HEK293 (cell line): ENCODE measurements at regions not wholly inside any gene's neighbourhood (a gene's known extent, or its start where the extent isn't known, plus 50 kb on each side); places are given as distances from the start of the nearest gene placed in this dataset.

Source experiments
- CTCF ChIA-PET: fragments of 350-600 bp; formaldehyde crosslinking; extraction: SDS; loops from one replicate; lab custom pipeline; 2021; ENCODE audit warnings: antibody characterized with exemption; lab: Yijun Ruan, JAX
- POLR2A ChIA-PET: fragments of 300-600 bp; formaldehyde crosslinking; extraction: SDS; loops from one replicate; lab custom pipeline; 2020; ENCODE audit warnings: antibody characterized with exemption, inconsistent platforms; lab: Yijun Ruan, JAX
- H3K27ac ChIP-seq: fragments of 200-500 bp; sonication (Bioruptor generic); 2 replicates; pipeline ENCODE4 v1.5.1; 2014; ENCODE audit warnings: low read depth, low read length, control low read depth, inconsistent platforms; ENCODE audit errors: extremely low read depth
- H3K36me3 ChIP-seq, 2 experiments: fragments of 200-500 bp in 1 of 2; sonication (Bioruptor generic) in 1 of 2; 1 replicate in 1 of 2; 2 replicates in 1 of 2; pipeline ENCODE4 v1.5.1; 2014 to 2017; ENCODE audit warnings: inconsistent platforms in 2 of 2, low read length in 2 of 2; ENCODE audit not compliant: control insufficient read depth in 2 of 2, insufficient read depth in 1 of 2
- H3K4me1 ChIP-seq: fragments of 200-500 bp; sonication (Bioruptor generic); 2 replicates; pipeline ENCODE4 v1.5.1; 2014; ENCODE audit warnings: mild to moderate bottlenecking, low read length, inconsistent platforms; ENCODE audit not compliant: control insufficient read depth, insufficient read depth
- H3K4me3 ChIP-seq: 2 replicates; pipeline ENCODE4 v1.5.1; 2011; ENCODE audit warnings: low read depth, mild to moderate bottlenecking, control low read depth, low read length, moderate library complexity
- H3K9me3 ChIP-seq: fragments of 200-500 bp; sonication (Bioruptor generic); 2 replicates; pipeline ENCODE4 v1.5.1; 2014; ENCODE audit warnings: low read depth, low read length, inconsistent platforms; ENCODE audit not compliant: control insufficient read depth, insufficient read depth
- AEBP2 ChIP-seq: fragments of 450-650 bp; formaldehyde crosslinking; IDR thresholded peaks from 2 replicates; pipeline ENCODE4 v1.5.1; 2016; ENCODE audit warnings: missing biosample characterization, missing genetic modification characterization, borderline replicate concordance
- FEZF1 ChIP-seq: fragments of 450-650 bp; formaldehyde crosslinking; IDR thresholded peaks from 2 replicates; pipeline ENCODE4 v1.5.1; 2016; ENCODE audit warnings: missing biosample characterization, missing genetic modification characterization
- GLI2 ChIP-seq: fragments of 450-650 bp; formaldehyde crosslinking; IDR thresholded peaks from 2 replicates; pipeline ENCODE4; 2017; ENCODE audit warnings: missing biosample characterization, missing genetic modification characterization, low read depth, borderline replicate concordance
- KLF8 ChIP-seq: fragments of 450-650 bp; formaldehyde crosslinking; IDR thresholded peaks from 2 replicates; pipeline ENCODE4 v1.5.1; 2016; ENCODE audit warnings: missing biosample characterization, missing genetic modification characterization
- PRDM10 ChIP-seq: fragments of 450-650 bp; formaldehyde crosslinking; IDR thresholded peaks from 2 replicates; pipeline ENCODE4 v1.5.1; 2016; ENCODE audit warnings: missing biosample characterization, missing genetic modification characterization
- TCF7L2 ChIP-seq: IDR thresholded peaks from 2 replicates; pipeline ENCODE4 v1.6.1; 2011; ENCODE audit warnings: low read depth, mild to moderate bottlenecking, inconsistent platforms, low read length, moderate library complexity, borderline replicate concordance
- TRIM28 ChIP-seq: IDR thresholded peaks from 2 replicates; pipeline ENCODE4 v1.6.1; 2011; ENCODE audit warnings: low read length, control low read depth, borderline replicate concordance
- ZBTB1 ChIP-seq: fragments of 450-650 bp; formaldehyde crosslinking; IDR thresholded peaks from 2 replicates; pipeline ENCODE4 v1.5.1; 2016; ENCODE audit warnings: missing biosample characterization, missing genetic modification characterization
- ZBTB6 ChIP-seq: fragments of 450-650 bp; formaldehyde crosslinking; IDR thresholded peaks from 2 replicates; pipeline ENCODE4 v1.5.1; 2017; ENCODE audit warnings: missing biosample characterization, missing genetic modification characterization
- ZIC2 ChIP-seq: fragments of 450-650 bp; formaldehyde crosslinking; IDR thresholded peaks from 2 replicates; pipeline ENCODE4 v1.5.1; 2016; ENCODE audit warnings: missing biosample characterization, missing genetic modification characterization
- ZNF112 ChIP-seq: fragments of 450-650 bp; formaldehyde crosslinking; IDR thresholded peaks from 2 replicates; pipeline ENCODE4 v1.5.0; 2017; ENCODE audit warnings: missing biosample characterization, missing genetic modification characterization
- ZNF16 ChIP-seq: fragments of 450-650 bp; formaldehyde crosslinking; IDR thresholded peaks from 2 replicates; pipeline ENCODE4 v1.5.1; 2016; ENCODE audit warnings: low read depth, missing biosample characterization, missing genetic modification characterization
- ZNF174 ChIP-seq: fragments of 450-650 bp; formaldehyde crosslinking; IDR thresholded peaks from 2 replicates; pipeline ENCODE4 v1.5.0; 2017; ENCODE audit warnings: missing biosample characterization, mild to moderate bottlenecking, missing genetic modification characterization
- ZNF23 ChIP-seq: fragments of 450-650 bp; formaldehyde crosslinking; IDR thresholded peaks from 2 replicates; pipeline ENCODE4 v1.5.1; 2016; ENCODE audit warnings: missing biosample characterization, missing genetic modification characterization, borderline replicate concordance
- ZNF26 ChIP-seq: fragments of 450-650 bp; formaldehyde crosslinking; IDR thresholded peaks from 2 replicates; pipeline ENCODE4 v1.5.1; 2016; ENCODE audit warnings: missing biosample characterization, missing genetic modification characterization
- ZNF394 ChIP-seq: fragments of 450-650 bp; formaldehyde crosslinking; IDR thresholded peaks from 2 replicates; pipeline ENCODE4 v1.5.1; 2016; ENCODE audit warnings: missing biosample characterization, missing genetic modification characterization, mild to moderate bottlenecking, moderate library complexity, borderline replicate concordance
- ZNF48 ChIP-seq: fragments of 450-650 bp; formaldehyde crosslinking; IDR thresholded peaks from 2 replicates; pipeline ENCODE4 v1.5.1; 2016; ENCODE audit warnings: missing biosample characterization, missing genetic modification characterization
- ZNF501 ChIP-seq: fragments of 450-650 bp; formaldehyde crosslinking; IDR thresholded peaks from 2 replicates; pipeline ENCODE4 v1.5.1; 2016; ENCODE audit warnings: missing biosample characterization, missing genetic modification characterization
- ZNF548 ChIP-seq: fragments of 450-650 bp; formaldehyde crosslinking; IDR thresholded peaks from 2 replicates; pipeline ENCODE4 v1.5.1; 2016; ENCODE audit warnings: missing biosample characterization, missing genetic modification characterization
- ZNF555 ChIP-seq: fragments of 450-650 bp; formaldehyde crosslinking; conservative IDR thresholded peaks from 2 replicates; pipeline ENCODE4 v1.5.1; 2017; ENCODE audit warnings: missing biosample characterization, mild to moderate bottlenecking, missing genetic modification characterization, inconsistent platforms
- ZNF580 ChIP-seq: fragments of 450-650 bp; formaldehyde crosslinking; IDR thresholded peaks from 2 replicates; pipeline ENCODE4 v1.5.1; 2016; ENCODE audit warnings: missing biosample characterization, missing genetic modification characterization
- ZNF621 ChIP-seq: fragments of 450-650 bp; formaldehyde crosslinking; IDR thresholded peaks from 2 replicates; pipeline ENCODE4 v1.5.1; 2017; ENCODE audit warnings: missing biosample characterization, missing genetic modification characterization
- ZNF707 ChIP-seq: fragments of 450-650 bp; formaldehyde crosslinking; IDR thresholded peaks from 2 replicates; pipeline ENCODE4 v1.5.1; 2016; ENCODE audit warnings: missing biosample characterization, missing genetic modification characterization
- ZNF843 ChIP-seq: fragments of 450-650 bp; formaldehyde crosslinking; IDR thresholded peaks from 2 replicates; pipeline ENCODE4 v1.5.1; 2016; ENCODE audit warnings: missing biosample characterization, missing genetic modification characterization

- POLR2A ChIA-PET, result no interaction called here
- H3K9me3 ChIP-seq, result no peaks in the 10 kb centered on the region
Measured at GRCh38 chr15:62231856-62232255, 66.8 kb upstream of the C2CD4B start.

GRCh38 chr15:62240121-62241096 is 75.3 kb upstream of the C2CD4B start:
- ChIA-PET POLR2A (no interaction called here), CTCF (interaction anchor here (1.1 to 3.0 kb wide), 2 partner anchors 13 to 14 kb away, joined by 3 to 8 read pairs; no protein-coding TSS in a partner anchor)
- Histone ChIP-seq H3K9me3 (no peaks in the 10 kb centered on the region), H3K4me1 (no peaks in the 10 kb centered on the region), H3K27ac (no peak overlapping the region), H3K4me3 (no peak overlapping the region), H3K36me3 (no peaks in the 10 kb centered on the region)
- no peak for TF ChIP-seq ZNF707 (tag by site-specific recombination)
- TF ChIP-seq ZNF112 (tag by site-specific recombination), result no peak
- no peak for TF ChIP-seq TRIM28
- no peak for TF ChIP-seq ZIC2 (tag by site-specific recombination)
- no peak for TF ChIP-seq ZNF580
- TF ChIP-seq ZNF843 (tag by site-specific recombination), result no peak
- TF ChIP-seq GLI2, result no peak
- no peak for TF ChIP-seq AEBP2 (tag by site-specific recombination)
- no peak for TF ChIP-seq ZNF555 (tag by site-specific recombination)

More at GRCh38 chr15:62231856-62232255, 66.8 kb upstream of the C2CD4B start:
- CTCF ChIA-PET, result interaction anchor here (0.9 kb wide), 1 partner anchor 23 kb away, joined by 3 read pairs; no protein-coding TSS in a partner anchor
- H3K4me1 ChIP-seq, result no peaks in the 10 kb centered on the region
- no peak for TF ChIP-seq ZNF548 (tag by site-specific recombination)
- TF ChIP-seq ZNF174, result no peak
- TF ChIP-seq ZNF26, result no peak
- no peak for TF ChIP-seq PRDM10 (tag by site-specific recombination)
- TF ChIP-seq ZBTB1 (tag by site-specific recombination), result no peak
- TF ChIP-seq ZBTB6 (tag by site-specific recombination), result no peak
- TF ChIP-seq KLF8 (tag by site-specific recombination), result no peak
- no peak for TF ChIP-seq ZNF394 (tag by site-specific recombination)
- TF ChIP-seq ZNF48 (tag by site-specific recombination), result no peak
- no peak for TF ChIP-seq ZNF621
- TF ChIP-seq ZNF16 (tag by site-specific recombination), result no peak
- TF ChIP-seq TCF7L2, result no peak
- TF ChIP-seq ZNF501, result no peak
- no peak for TF ChIP-seq FEZF1 (tag by site-specific recombination)
- no peak for TF ChIP-seq ZNF23 (tag by site-specific recombination)
- no peak overlapping the region for H3K27ac ChIP-seq
- H3K36me3 ChIP-seq, result no peaks in the 10 kb centered on the region
- H3K4me3 ChIP-seq, result no peak overlapping the region
